ENCODE measurements at regions not wholly inside any gene's neighbourhood (a gene's known extent, or its start where the extent isn't known, plus 50 kb on each side); places are given as distances from the start of the nearest gene placed in this dataset.

DNA sequence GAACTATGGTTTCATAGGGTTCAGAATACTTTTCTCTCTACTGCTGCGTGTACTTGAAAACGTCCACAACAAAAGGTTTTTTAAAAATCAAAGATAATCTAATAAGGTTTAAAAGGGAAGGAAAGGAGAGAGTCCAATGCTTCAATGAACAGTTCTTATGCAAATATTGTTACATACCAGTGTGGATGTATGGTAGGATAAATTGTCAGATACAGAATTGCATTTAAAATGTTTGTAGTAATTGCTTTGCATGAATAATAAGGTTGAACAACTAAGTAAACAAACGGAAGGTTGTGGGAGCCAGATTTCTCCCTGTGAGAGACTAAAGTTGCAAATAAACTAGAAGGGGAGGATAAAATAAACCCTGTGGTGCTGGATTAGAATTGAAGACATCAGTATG, 53.8 kb upstream of the RBBP8 start:
- CTCF ChIA-PET = no interaction called here
- Histone ChIP-seq H3K9me2 (ENCODE audit: insufficient read depth) (no peaks in the 10 kb centered on the region), H3K9me3 (ENCODE audit: control insufficient read depth in 1 of 2, insufficient read depth in 1 of 2, low read depth in 1 of 2, low read length in 2 of 2) (no peaks in the 10 kb centered on the region), H3K9ac (ENCODE audit: low read length) (no peak overlapping the region), H3K36me3 (ENCODE audit: control insufficient read depth in 1 of 2, insufficient read depth in 2 of 2, low read length in 2 of 2) (no peaks in the 10 kb centered on the region), H3K4me2 (ENCODE audit: low read length) (no peak overlapping the region), H4K20me1 (ENCODE audit: insufficient read depth) (no peaks in the 10 kb centered on the region), H2AFZ (ENCODE audit: low read depth, low read length, poor library complexity, severe bottlenecking) (no peak overlapping the region), H3K4me1 (ENCODE audit: control insufficient read depth in 1 of 2, insufficient read depth in 2 of 2, low read length in 2 of 2) (no peaks in the 10 kb centered on the region), H3K27ac (ENCODE audit: low read depth, low read length) (no peak overlapping the region), H3K27me3 (ENCODE audit: insufficient read depth, low read length) (no peaks in the 10 kb centered on the region), H3K79me2 (ENCODE audit: insufficient read depth, low read length) (no peaks in the 10 kb centered on the region), H3K4me3 (replicated peaks in 1 of 2; ENCODE audit: low read depth in 1 of 2, low read length in 2 of 2) (no peak overlapping the region)
- ATAC-seq (no peak), DNase-seq (ENCODE audit: low read depth, low spot score) (no peak)
- RAD21 ChIA-PET (ENCODE audit: low non-redundant PET in 1 of 2, low total read pairs in 2 of 2, uncharacterized antibody in 2 of 2, unreplicated experiment in 2 of 2) = no interaction called here
- intact Hi-C loops (cut with micrococcal nuclease) = loop anchor here (10.0 kb wide), 1 partner anchor 46 kb away; no protein-coding TSS in a partner anchor
- BruUV-seq (replicated peaks) = no TSS peak
- POLR2A ChIA-PET = no interaction called here
- TF ChIP-seq EZH2 (IDR thresholded peaks at IDR 0.05) = no peak

DNA sequence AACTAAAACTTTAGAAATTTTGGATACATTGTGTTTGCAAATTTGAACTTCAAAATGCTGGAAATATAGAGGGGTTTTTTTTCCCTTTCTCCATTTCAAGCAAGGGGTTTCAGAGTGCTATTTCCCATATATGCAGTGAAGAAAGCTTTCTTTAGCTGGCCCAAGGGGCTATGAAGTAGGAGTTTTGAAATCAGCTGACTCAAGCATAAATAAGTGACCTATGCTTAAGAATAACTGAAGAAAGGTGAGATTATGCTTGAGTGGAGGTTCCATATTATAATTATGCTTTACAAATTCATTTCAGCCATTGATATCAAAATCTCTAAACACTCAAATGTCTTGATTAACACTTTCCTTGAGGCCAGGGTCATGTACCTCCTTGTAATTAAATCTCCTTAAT, 51.0 kb upstream of the RBBP8 start:
- Histone ChIP-seq H2AFZ (ENCODE audit: low read depth, low read length, poor library complexity, severe bottlenecking) (no peak overlapping the region), H3K36me3 (ENCODE audit: control insufficient read depth in 1 of 2, insufficient read depth in 2 of 2, low read length in 2 of 2) (no peaks in the 10 kb centered on the region), H3K4me3 (replicated peaks in 1 of 2; ENCODE audit: low read depth in 1 of 2, low read length in 2 of 2) (no peak overlapping the region), H3K9me2 (ENCODE audit: insufficient read depth) (no peaks in the 10 kb centered on the region), H3K27me3 (ENCODE audit: insufficient read depth, low read length) (no peaks in the 10 kb centered on the region), H3K9me3 (ENCODE audit: control insufficient read depth in 1 of 2, insufficient read depth in 1 of 2, low read depth in 1 of 2, low read length in 2 of 2) (no peaks in the 10 kb centered on the region), H4K20me1 (ENCODE audit: insufficient read depth) (no peaks in the 10 kb centered on the region), H3K4me2 (ENCODE audit: low read length) (no peak overlapping the region), H3K27ac (ENCODE audit: low read depth, low read length) (no peak overlapping the region), H3K4me1 (ENCODE audit: control insufficient read depth in 1 of 2, insufficient read depth in 2 of 2, low read length in 2 of 2) (no peaks in the 10 kb centered on the region), H3K9ac (ENCODE audit: low read length) (no peak overlapping the region), H3K79me2 (ENCODE audit: insufficient read depth, low read length) (no peaks in the 10 kb centered on the region)
- ChIA-PET RAD21 (ENCODE audit: low non-redundant PET in 1 of 2, low total read pairs in 2 of 2, uncharacterized antibody in 2 of 2, unreplicated experiment in 2 of 2) (no interaction called here), POLR2A (no interaction called here), CTCF (no interaction called here)
- TF ChIP-seq MAX (IDR thresholded peaks at IDR 0.05) (no peak), FOSL1 (IDR thresholded peaks at IDR 0.05; ENCODE audit: low read depth) (no peak), POLR2A (IDR thresholded peaks at IDR 0.05; ENCODE audit: borderline replicate concordance, extremely low read depth, insufficient read depth, insufficient read length) (no peak), ELF1 (IDR thresholded peaks at IDR 0.05; ENCODE audit: borderline replicate concordance, low read depth) (no peak), REST (IDR thresholded peaks at IDR 0.05; ENCODE audit: low read depth) (no peak), ZNF274 (IDR thresholded peaks at IDR 0.05; ENCODE audit: low read depth, low read length) (no peak), EZH2 (IDR thresholded peaks at IDR 0.05) (no peak), CBX3 (IDR thresholded peaks at IDR 0.05; ENCODE audit: low read depth) (no peak), YY1 (IDR thresholded peaks at IDR 0.05; ENCODE audit: extremely low read depth, insufficient replicate concordance, low read depth, low read length) (no peak), ZFX (IDR thresholded peaks at IDR 0.05) (no peak)
- no TSS peak for BruUV-seq (replicated peaks)
- intact Hi-C loops (cut with micrococcal nuclease) = no loop called here
- ATAC-seq = no peak
- no peak for DNase-seq (ENCODE audit: low read depth, low spot score)

Measured in HCT116 (cell line).